ENCODE measurements at regions not wholly inside any gene's neighbourhood (a gene's known extent, or its start where the extent isn't known, plus 50 kb on each side); places are given as distances from the start of the nearest gene placed in this dataset.

DNA sequence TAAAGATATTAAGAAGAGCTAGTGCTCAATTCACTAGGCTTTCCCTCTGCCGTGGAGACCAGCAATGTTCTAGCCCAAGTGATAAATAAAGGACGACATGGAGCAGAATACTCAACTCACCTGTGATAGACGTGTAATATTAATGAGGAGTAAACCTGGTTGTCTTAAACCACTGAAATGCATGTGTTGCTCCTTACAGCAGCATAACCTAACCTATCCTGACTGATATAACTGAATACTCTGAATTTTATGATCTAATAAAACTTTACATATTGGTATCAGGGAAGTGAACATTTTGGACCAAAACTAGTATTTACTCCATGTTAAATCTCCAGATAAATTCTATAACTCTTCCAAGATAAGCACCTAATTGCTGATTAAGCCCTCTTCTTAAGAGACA is 531.0 kb downstream of the METTL4 start:
- TF ChIP-seq, protein P1, sequence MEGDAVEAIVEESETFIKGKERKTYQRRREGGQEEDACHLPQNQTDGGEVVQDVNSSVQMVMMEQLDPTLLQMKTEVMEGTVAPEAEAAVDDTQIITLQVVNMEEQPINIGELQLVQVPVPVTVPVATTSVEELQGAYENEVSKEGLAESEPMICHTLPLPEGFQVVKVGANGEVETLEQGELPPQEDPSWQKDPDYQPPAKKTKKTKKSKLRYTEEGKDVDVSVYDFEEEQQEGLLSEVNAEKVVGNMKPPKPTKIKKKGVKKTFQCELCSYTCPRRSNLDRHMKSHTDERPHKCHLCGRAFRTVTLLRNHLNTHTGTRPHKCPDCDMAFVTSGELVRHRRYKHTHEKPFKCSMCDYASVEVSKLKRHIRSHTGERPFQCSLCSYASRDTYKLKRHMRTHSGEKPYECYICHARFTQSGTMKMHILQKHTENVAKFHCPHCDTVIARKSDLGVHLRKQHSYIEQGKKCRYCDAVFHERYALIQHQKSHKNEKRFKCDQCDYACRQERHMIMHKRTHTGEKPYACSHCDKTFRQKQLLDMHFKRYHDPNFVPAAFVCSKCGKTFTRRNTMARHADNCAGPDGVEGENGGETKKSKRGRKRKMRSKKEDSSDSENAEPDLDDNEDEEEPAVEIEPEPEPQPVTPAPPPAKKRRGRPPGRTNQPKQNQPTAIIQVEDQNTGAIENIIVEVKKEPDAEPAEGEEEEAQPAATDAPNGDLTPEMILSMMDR (IDR thresholded peaks at IDR 0.05) = no peak
- TF ChIP-seq POLR2A (IDR thresholded peaks at IDR 0.05) (no peak), POLR2AphosphoS5 (IDR thresholded peaks at IDR 0.05) (no peak)

All from sigmoid colon (tissue), 4 donors.